ENCODE measurements at regions not wholly inside any gene's neighbourhood (a gene's known extent, or its start where the extent isn't known, plus 50 kb on each side); places are given as distances from the start of the nearest gene placed in this dataset.

- no peak for TF ChIP-seq POLR2A (IDR thresholded peaks at IDR 0.05; ENCODE audit: low read length)
- no peak for TF ChIP-seq GATA1 (IDR thresholded peaks at IDR 0.05; ENCODE audit: low read depth, low read length)
These were observed 125.5 kb downstream of the CRYAA start for GRCh38 chr21:43294194-43294902.
